ENCODE measurements at regions not wholly inside any gene's neighbourhood (a gene's known extent, or its start where the extent isn't known, plus 50 kb on each side); places are given as distances from the start of the nearest gene placed in this dataset.

DNA sequence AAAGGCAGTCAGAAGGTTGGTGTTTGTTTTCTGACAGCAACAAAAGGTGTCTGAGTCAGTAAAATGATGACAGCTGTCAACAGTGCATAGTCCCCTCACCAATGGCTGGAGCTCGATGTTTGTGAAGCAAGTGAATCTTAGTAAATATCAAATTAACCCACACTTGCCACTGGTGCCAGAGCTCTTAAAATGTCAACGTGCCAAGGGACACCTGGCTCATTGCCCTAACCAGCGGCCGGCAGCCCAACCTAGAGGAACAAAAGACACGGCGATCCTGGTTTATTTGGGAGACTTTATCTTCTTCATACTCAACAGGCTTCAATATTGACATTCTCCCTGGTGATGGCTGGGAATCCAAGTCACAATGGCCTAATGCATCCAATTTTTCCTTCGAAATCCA, 143.4 kb downstream of the CPEB2 start:
- H3K36me3 ChIP-seq, result no peaks in the 10 kb centered on the region
- intact Hi-C loops (cut with DNase I; ENCODE audit: low total_unique reads), result no loop called here
- no peak for DNase-seq
- H3K9me3 ChIP-seq, result no peaks in the 10 kb centered on the region
- 31 to 54% (median 41%) methylated on average over 7 of the region's 7 CpGs for WGBS, 5 donors
- H3K4me3 ChIP-seq, result no peak overlapping the region
- peaks cover 11 to 24% (median 15%) of the 10 kb centered on the region in 4 donors for H3K4me1 ChIP-seq
- TF ChIP-seq EP300 (IDR thresholded peaks at IDR 0.05), result no peak
- no peak for TF ChIP-seq POLR2A (IDR thresholded peaks at IDR 0.05)
- TF ChIP-seq, protein P1, sequence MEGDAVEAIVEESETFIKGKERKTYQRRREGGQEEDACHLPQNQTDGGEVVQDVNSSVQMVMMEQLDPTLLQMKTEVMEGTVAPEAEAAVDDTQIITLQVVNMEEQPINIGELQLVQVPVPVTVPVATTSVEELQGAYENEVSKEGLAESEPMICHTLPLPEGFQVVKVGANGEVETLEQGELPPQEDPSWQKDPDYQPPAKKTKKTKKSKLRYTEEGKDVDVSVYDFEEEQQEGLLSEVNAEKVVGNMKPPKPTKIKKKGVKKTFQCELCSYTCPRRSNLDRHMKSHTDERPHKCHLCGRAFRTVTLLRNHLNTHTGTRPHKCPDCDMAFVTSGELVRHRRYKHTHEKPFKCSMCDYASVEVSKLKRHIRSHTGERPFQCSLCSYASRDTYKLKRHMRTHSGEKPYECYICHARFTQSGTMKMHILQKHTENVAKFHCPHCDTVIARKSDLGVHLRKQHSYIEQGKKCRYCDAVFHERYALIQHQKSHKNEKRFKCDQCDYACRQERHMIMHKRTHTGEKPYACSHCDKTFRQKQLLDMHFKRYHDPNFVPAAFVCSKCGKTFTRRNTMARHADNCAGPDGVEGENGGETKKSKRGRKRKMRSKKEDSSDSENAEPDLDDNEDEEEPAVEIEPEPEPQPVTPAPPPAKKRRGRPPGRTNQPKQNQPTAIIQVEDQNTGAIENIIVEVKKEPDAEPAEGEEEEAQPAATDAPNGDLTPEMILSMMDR (IDR thresholded peaks at IDR 0.05), result no peak
- TF ChIP-seq POLR2AphosphoS5 (IDR thresholded peaks at IDR 0.05), result no peak
- no peaks in the 10 kb centered on the region for H3K27me3 ChIP-seq
- no peak overlapping the region for H3K27ac ChIP-seq

DNA sequence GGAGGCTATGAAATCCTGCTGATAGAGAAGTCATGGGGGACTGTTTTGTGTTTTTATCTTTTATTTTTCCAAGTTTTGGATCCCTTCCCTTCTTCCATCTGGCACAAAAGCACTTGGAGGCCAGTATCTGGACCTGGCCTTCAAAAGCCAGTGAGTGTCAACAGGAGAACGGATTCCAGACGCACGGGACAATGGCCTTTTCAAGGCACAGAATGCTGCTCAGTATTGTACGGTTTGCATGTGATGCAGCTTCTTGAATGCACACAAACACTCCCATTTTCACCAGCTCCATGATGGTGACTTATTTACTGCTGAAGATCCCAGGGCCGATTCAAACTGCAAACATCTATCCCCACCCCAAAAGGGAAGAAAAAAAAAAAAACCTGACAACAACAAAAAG, 145.4 kb downstream of the CPEB2 start:
- no peak for TF ChIP-seq EP300 (IDR thresholded peaks at IDR 0.05)
- no peak for TF ChIP-seq POLR2A (IDR thresholded peaks at IDR 0.05)
- TF ChIP-seq, protein P1 (IDR thresholded peaks at IDR 0.05), result no peak
- no peak for TF ChIP-seq POLR2AphosphoS5 (IDR thresholded peaks at IDR 0.05)
- DNase-seq, result no peak
- Histone ChIP-seq H3K27ac (no peak overlapping the region), H3K36me3 (no peaks in the 10 kb centered on the region), H3K9me3 (no peaks in the 10 kb centered on the region), H3K4me3 (no peak overlapping the region), H3K27me3 (no peaks in the 10 kb centered on the region), H3K4me1 (peaks cover 11 to 24% (median 15%) of the 10 kb centered on the region in 4 donors)
- WGBS, 5 donors, result 53 to 75% (median 65%) methylated on average over 5 of the region's 5 CpGs
- intact Hi-C loops (cut with DNase I; ENCODE audit: low total_unique reads), result no loop called here

DNA sequence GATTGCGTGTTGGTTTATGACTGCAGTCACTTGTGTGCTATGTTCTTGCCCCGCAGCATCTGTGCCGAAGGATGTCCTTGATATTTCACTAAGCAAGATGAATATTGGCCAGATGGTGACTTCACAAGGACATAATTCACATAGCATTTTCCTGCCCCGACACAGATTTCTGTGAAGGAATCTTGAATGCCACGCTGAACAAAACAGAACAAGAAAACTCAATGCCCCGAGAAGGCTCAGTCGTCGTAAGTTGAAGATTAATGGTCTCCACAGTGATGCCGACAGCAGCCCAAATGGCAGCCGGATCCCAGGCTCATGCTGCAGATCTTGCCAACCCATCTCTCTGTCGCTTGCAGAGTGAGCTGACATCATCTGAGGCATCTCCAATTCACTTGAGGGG, 145.9 kb downstream of the CPEB2 start:
- TF ChIP-seq EP300 (IDR thresholded peaks at IDR 0.05) (no peak), POLR2A (IDR thresholded peaks at IDR 0.05) (no peak), POLR2AphosphoS5 (IDR thresholded peaks at IDR 0.05) (no peak)
- TF ChIP-seq, protein P1 (IDR thresholded peaks at IDR 0.05), result no peak
- intact Hi-C loops (cut with DNase I; ENCODE audit: low total_unique reads), result no loop called here
- H3K4me1 ChIP-seq, result peaks cover 11 to 24% (median 15%) of the 10 kb centered on the region in 4 donors
- no peak overlapping the region for H3K27ac ChIP-seq
- H3K4me3 ChIP-seq, result no peak overlapping the region
- WGBS, 5 donors, result 81 to 90% (median 86%) methylated on average over 11 of the region's 11 CpGs
- no peaks in the 10 kb centered on the region for H3K9me3 ChIP-seq
- H3K36me3 ChIP-seq, result no peaks in the 10 kb centered on the region
- peak in 1 of 2 donors; percentile 12 for DNase-seq
- H3K27me3 ChIP-seq, result no peaks in the 10 kb centered on the region

DNA sequence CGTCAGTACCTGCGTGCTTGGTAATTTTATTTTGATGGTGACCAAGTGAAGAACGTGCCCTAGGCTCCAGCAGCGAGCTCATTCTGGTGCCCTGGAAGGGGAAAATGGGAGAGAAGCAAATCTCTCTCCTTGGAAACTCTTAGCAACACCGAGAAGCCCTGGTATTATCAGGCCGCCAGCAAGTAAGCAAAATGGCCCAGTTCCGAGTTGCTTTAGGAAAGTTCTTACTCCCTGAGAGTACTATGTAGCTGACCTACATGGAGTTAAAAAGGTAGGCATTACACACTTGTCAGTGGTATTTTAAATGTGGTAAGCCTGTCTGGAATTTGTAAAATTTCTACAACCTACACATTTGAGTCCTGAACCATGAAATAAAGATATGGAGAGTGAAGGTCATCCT, 146.4 kb downstream of the CPEB2 start:
- 76 to 84% (median 81%) methylated on average over 7 of the region's 7 CpGs for WGBS, 5 donors

DNA sequence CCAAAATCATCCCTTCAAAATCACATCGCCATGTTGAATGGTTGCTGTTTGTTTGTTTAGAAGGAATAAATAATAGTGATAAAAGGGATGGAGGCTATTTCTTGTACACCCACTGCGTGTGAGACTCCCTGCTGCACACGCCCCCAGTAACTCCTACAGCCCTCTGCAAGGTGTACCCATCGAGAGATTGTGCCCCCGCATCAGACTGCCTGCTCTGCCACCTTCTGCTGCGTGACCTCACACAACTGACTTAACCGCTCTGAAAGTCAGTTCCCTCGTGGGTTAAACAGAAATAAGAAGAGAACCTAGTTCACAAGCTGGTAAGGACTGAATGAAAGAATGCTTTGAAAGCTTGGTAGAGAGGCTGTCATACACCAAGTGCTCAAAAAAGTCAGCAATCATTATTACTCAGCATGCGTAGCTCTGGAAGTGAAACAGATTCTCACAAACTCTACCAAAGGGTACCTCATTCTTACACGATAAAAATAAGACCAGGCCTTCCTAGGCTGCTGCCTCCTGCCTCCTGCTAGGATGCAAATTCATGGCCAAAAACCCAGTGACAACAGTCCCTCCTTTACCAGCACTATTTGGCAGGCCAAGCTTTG, 147.1 kb downstream of the CPEB2 start:
- Histone ChIP-seq H3K27ac (peak overlapping the region in 4 of 5 donors; percentile 7 to 59 (median 37)), H3K4me1 (peaks cover 11 to 24% (median 15%) of the 10 kb centered on the region in 4 donors), H3K4me3 (no peak overlapping the region), H3K9me3 (no peaks in the 10 kb centered on the region), H3K36me3 (no peaks in the 10 kb centered on the region), H3K27me3 (no peaks in the 10 kb centered on the region)
- WGBS, 5 donors, result 70 to 76% (median 73%) methylated on average over 10 of the region's 10 CpGs
- no peak for DNase-seq
- intact Hi-C loops (cut with DNase I; ENCODE audit: low total_unique reads), result no loop called here
- TF ChIP-seq POLR2AphosphoS5 (IDR thresholded peaks at IDR 0.05) (no peak), POLR2A (IDR thresholded peaks at IDR 0.05) (no peak), EP300 (IDR thresholded peaks at IDR 0.05) (no peak)
- TF ChIP-seq, protein P1 (IDR thresholded peaks at IDR 0.05), result no peak

More for the DNA sequence above, 146.4 kb downstream of the CPEB2 start:
- H3K4me3 ChIP-seq, result no peak overlapping the region
- intact Hi-C loops (cut with DNase I; ENCODE audit: low total_unique reads), result no loop called here
- no peak for DNase-seq
- H3K4me1 ChIP-seq, result peaks cover 11 to 24% (median 15%) of the 10 kb centered on the region in 4 donors
- no peak for TF ChIP-seq EP300 (IDR thresholded peaks at IDR 0.05)
- TF ChIP-seq POLR2AphosphoS5 (IDR thresholded peaks at IDR 0.05), result no peak
- no peaks in the 10 kb centered on the region for H3K36me3 ChIP-seq
- peak overlapping the region in 1 of 5 donors; percentile 48 for H3K27ac ChIP-seq
- H3K27me3 ChIP-seq, result no peaks in the 10 kb centered on the region
- H3K9me3 ChIP-seq, result no peaks in the 10 kb centered on the region
